Stimulated activated CD4-positive, alpha-beta T cell treated with anti-CD3 and anti-CD28 coated beads, Interleukin-12 subunit alpha, Interleukin-12 subunit beta, amount 100 ng/mL, for 48 hours (primary cell): ENCODE measurements at regions not wholly inside any gene's neighbourhood (a gene's known extent, or its start where the extent isn't known, plus 50 kb on each side); places are given as distances from the start of the nearest gene placed in this dataset.
"Not testable (repeated sequence)": the region's sequence is repeated elsewhere in the genome, so short reads cannot be mapped to it uniquely, and the experiment has no call there.

Experiments
- DNase-seq, 3 donors: peaks; one replicate each; pipeline ENCODE4 v3.0.0-alpha.2; 2020; ENCODE audit warnings: low read depth in 2 of 3, low spot score in 1 of 3

DNA sequence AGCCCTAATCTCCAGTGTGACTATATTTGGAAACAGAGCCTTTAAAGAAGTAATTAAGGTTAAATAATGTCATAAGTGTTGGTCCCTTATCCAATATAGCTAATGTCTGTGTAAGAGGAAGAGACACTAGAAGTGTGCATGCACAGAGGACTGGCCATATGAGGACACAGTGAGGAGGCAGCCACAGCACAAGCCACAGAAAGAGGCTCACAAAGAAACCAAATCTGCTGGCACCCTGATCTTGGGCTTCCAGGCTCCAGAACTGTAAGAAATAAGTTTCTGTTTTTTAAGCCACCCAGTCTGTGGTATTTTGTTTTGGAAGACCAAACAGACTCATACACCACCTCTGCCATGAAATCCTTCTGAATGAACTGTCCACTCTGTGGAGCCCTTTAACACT lies 186.4 kb upstream of the SLC39A10 start:
- no peak for DNase-seq

DNA sequence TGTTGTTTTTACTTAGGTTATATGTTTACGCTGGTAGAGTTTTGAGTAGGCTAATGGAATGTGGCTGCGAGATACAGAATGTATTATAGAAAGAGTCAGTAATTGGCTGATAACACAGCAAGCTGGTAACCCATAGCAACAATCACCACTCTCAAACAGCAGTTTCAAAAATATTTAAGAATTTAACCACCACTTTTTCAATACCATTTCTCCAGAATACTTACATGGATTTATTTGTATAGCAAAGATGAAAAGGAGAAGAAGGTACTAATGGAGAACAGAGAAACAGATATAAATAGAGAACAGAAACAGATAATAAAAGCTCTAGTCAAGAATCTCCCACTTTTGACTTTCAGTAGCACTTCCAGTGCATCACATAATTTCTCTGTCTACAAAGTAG lies 188.3 kb upstream of the SLC39A10 start:
- DNase-seq: no peak

DNA sequence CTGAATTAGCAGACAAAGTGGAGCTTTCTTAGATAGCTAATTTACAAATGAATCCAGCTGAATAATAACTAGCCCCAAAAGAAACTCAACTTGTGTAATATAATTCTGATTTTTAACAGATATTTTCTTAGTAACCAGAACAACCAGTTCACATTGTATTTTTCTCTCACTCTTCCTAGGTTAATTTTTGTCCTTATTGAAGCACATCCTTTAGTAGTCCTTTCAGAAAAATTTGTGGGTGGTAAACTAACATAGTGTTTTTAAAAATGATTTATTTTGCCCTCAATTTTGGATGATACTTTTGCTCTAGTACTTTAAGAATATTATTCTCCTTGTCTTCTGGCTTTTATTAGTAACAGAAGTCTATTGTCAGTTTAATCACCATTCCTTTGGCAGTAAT lies 190.6 kb upstream of the SLC39A10 start:
- no peak for DNase-seq

DNA sequence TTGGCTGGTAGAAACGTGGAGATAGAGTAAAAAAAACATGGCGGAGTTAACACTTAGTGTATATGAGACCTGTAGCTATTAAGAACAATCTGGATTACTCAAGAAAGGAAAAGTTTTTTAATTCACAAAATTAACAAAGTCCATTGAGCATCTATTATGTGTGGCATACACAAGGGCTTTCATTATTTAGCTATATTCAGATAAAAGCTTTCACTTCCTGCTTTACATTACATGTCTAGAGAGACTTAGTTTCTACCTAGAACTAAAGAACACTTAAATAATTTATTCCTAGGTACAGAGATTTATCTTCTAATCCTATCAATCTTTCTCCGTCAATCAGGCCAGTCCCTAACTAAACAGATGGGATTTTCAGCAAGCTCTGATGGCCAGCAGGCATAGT lies 196.0 kb upstream of the SLC39A10 start:
- no peak for DNase-seq

DNA sequence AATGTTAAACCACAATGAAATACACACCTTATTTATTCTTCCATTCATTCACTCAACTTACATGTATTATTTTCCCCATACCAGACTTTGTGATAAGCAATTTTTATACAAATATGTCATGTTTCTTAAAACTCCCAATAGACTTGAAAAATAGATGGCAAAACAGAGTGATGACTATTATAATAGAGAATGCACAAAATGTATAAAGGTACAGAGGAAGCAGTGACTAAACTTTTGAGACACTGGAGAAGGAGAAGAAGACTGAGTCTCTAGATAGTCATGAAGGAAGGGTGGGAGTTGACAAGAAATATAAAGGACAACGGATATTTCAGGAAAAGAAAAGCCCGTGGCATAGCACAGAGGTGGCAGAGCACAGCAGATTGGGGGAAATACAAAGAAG lies 198.1 kb upstream of the SLC39A10 start:
- DNase-seq: no peak

GRCh38 chr2:195457873-195458272 lies 199.2 kb upstream of the SLC39A10 start:
- no peak for DNase-seq

DNA sequence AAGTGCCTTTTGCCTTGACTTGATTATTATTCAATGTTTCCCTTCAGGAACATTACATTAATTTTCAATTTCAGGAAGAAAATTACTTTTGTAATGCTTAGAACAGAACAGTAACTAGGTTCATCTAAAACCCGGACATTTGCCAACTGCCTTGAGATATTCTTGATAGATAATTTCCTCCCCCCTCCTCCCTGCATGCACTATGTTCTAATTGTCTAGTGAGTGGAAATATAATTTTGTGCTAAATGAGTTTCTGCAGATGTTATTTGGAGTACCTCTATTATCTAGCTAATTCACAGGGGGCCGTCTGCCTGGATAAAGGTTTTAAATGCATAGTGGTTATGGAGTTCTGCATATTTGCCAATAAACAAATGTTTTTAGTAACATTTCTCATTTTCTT lies 200.3 kb upstream of the SLC39A10 start:
- no peak for DNase-seq

GRCh38 chr2:195451160-195451559 lies 205.9 kb upstream of the SLC39A10 start:
- no peak for DNase-seq

- no peak for DNase-seq
These were observed 206.4 kb upstream of the SLC39A10 start for GRCh38 chr2:195450552-195451113.

GRCh38 chr2:195447323-195447975 lies 209.6 kb upstream of the SLC39A10 start:
- DNase-seq: no peak

GRCh38 chr2:195445639-195446038 lies 211.4 kb upstream of the SLC39A10 start:
- no peak for DNase-seq

GRCh38 chr2:195443926-195444325 lies 213.1 kb upstream of the SLC39A10 start:
- no peak for DNase-seq

DNA sequence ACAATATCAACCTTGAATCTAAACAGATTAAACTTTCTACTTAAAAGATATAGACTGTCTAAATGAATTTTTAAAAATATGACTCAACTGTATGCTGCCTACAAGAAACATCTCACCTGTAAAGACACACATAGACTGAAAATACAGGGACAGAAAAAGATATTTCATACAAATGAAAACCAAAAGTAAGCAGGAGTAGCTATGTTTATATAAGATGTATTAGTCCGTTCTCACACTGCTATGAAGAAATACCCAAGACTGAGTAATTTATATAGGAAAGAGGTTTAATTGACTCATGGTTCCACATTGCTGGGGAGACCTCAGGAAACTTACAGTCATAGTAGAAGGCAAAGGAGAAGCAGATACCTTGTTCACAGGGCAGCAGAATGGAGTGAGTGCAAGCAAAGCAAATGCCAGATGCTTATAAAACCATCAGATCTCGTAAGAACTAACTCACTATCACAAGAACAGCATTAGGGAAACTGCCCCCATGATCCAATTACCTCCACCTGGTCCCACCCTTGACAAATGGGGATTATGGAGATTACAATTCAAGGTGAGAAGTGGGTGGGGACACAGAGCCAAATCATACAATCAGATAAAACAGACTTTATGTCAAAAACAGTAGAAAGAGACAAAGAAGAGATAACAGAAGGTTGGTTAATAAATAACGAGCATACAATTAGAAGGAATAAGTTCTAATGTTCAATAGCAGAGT lies 214.4 kb upstream of the SLC39A10 start:
- DNase-seq: no peak

DNA sequence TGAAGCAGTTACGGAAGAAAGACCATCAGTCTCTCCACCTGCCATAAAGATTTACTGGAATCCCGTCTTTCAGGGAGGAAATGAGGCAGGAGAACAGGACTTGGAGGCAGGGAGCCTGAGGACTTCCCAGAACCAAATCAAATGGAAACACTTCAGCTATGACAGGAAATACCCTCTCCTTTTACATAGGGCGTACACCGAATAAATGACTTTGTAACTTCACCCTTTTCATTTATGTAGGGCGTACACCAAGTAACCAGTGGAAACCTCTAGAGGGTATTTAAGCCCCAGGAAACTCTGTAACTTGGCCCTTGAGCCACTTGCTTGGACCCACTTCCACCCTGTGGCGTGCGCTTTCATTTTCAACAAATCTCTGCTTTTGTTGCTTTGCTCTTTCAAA lies 218.3 kb upstream of the SLC39A10 start:
- no peak for DNase-seq

- no peak for DNase-seq
These were observed 219.5 kb upstream of the SLC39A10 start for GRCh38 chr2:195437521-195437920.

- DNase-seq: no peak
These were observed 222.7 kb upstream of the SLC39A10 start for GRCh38 chr2:195434346-195434745.

GRCh38 chr2:195433729-195434128 lies 223.3 kb upstream of the SLC39A10 start:
- not testable (repeated sequence) for DNase-seq

DNA sequence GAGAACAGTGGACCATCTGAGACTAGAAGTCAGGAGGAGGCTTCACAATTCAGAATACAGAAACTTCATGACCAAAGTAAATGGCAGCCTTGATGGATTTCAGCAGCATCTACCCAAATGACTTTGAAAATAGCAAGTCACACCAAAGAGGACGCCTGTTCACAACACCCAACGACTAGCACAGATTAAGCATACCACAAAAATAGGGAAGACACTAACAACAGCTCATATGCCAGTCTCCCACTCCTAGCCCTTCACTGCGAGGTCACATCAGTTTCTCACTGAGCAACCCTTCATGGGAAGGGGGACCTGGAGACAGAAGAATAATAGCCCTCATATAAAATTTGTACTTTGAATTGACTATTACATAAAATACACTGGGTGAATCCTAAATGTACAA lies 228.4 kb upstream of the SLC39A10 start:
- no peak for DNase-seq

- DNase-seq: no peak
These were observed 231.7 kb upstream of the SLC39A10 start for GRCh38 chr2:195425328-195425727.

DNA sequence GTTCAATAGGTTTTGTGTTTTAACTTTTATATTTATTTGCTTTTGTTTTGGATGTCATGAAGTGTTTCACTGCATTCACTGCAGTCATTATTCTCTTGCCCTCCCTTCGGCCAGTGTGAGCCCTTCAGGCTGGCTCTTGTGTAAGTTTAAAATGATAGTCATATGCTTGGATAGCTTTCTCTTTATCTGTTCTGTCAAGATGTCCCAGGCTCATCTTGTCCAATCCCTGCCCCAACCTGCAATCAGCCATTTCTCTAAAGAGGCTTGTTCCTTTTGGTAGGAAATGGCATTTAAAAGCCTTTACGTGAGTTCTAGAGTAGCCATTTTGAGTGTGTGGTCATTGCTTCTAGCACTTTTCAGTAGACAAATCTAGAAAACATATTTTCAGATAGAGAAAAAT lies 238.0 kb upstream of the SLC39A10 start:
- DNase-seq: no peak

GRCh38 chr2:195414537-195415100 lies 242.4 kb upstream of the SLC39A10 start:
- no peak for DNase-seq

- DNase-seq: no peak
These were observed 243.1 kb upstream of the SLC39A10 start for GRCh38 chr2:195413944-195414343.
